Sciatic nerve (tissue), 2 donors: ENCODE measurements at regions not wholly inside any gene's neighbourhood (a gene's known extent, or its start where the extent isn't known, plus 50 kb on each side); places are given as distances from the start of the nearest gene placed in this dataset.

Source experiments
- ATAC-seq: fragments of 200-7000 bp; cut with Tn5 transposase; one replicate; pipeline ENCODE4 v1.9.1; 2020; ENCODE audit warnings: mild to moderate bottlenecking, moderate library complexity
- DNase-seq: peaks from one replicate; pipeline ENCODE4 v3.0.0-alpha.2; 2020; ENCODE audit warnings: low spot score
- intact Hi-C: fragments of 100-400 bp; cut with DNase I; formaldehyde crosslinking; loops from one replicate; pipeline ENCODE4 v1.14.2; 2022
- donor health status: DM: no; HTN: no; CAD: no.
- donor health status: DM: no; HTN: no; CAD: no.

DNA sequence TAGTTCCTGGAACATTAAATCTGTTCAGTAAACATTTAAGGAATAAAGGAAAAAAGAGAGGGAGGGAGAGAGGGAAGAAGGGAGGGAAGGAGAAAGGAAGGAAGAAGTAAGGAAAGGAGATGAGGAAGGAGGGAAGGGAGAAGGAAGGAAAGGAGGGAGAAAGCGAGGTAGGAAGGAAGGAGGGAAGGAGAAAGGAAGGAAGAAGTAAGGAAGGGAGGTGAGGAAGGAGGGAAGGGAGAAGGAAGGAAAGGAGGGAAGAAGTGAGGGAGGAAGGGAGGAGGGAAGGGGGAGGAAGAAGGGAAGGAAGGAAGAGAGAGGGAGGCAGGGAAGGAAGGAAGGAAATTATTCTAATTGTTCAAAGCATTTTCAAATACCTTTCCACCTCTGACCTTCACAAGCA lies 77.2 kb upstream of the JUN start:
- ATAC-seq: no peak
- no peak for DNase-seq
- intact Hi-C loops: no loop called here

DNA sequence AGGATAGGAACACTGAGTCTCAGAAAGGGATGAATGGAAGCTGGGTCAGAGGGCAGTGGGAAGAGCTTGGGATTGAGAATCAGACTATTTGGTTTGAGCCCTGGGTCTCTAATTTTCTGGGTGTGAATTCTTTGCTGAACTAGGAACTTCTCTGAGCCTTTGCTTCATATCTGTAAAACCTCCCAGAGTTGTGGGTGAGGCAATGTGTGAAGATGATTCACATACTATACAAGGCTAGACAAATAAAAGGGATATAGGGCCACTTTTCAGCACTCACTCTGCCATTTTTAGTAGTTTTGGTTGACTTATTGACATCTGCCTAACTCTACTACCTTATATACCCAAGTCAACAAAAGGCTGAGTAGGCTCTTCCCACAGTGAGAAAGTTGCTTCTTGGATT lies 77.7 kb upstream of the JUN start:
- DNase-seq (no peak), ATAC-seq (no peak)
- intact Hi-C loops: no loop called here

DNA sequence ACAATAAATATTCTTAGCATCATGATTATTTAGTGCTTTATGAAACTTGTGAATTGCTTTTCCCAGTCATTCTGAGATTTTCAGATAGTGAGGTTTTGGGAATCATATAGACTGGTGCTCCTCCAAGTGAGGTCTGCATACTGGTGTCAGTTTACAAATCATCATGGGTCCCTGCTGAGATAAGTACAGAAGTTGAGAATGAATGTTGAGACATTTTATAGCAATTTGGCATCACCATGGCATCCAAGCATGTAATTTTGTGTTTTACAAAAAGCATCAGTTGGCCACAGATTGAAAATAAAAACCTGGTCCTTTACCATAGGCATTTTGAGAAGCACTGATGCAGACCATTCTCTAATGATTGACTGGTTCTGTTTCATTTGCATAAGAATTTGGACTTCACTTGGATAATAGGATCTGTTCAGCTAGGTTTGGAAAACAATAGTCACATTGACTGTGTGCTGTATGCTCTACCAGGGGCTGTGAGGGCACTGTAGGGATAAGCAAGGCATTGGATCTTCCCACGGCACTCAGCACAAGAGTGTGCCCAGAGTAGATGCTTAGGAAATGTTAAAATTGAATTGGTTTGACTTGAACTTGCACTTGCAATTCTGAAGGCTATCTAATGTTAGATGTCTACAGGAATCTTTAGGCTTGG lies 79.0 kb upstream of the JUN start:
- intact Hi-C loops: no loop called here
- no peak for ATAC-seq
- no peak for DNase-seq

DNA sequence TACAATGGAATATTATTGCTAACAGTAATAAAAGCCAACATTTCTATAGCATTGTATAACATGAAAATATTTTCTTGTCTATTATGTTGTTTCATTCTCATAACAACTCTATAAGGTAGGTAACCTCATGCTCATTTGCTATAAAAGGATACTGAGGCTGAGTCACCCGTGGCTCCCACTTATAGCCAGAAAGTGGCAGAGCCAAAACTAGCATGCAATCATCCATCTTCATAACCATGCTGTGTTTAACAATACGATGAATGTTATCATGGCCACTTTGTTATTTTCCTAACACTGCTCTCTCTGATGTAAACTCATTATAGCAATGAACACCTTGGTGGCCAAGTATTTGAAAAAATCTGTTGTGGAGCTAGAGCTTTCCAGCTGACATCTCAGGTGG lies 80.8 kb upstream of the JUN start:
- ATAC-seq (no peak), DNase-seq (no peak)
- intact Hi-C loops: no loop called here

DNA sequence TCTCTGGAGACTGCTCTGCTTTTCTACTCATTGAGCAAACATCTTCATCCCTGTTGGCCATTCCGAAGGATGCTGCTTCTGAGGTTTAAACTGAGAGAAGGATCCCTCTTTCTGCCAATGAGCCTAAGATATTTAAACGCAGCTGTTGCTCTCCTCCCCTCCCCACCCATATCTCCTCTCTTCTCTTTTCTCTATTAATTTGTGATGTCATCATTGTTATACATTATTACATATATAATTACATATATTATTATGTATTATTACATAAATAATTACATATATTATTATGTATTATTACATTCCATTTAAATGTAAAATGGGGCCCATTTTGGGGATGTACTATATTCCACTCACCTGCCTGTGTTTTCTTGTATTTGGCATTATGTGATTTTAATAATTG lies 82.7 kb upstream of the JUN start:
- intact Hi-C loops: no loop called here
- DNase-seq (no peak), ATAC-seq (no peak)

DNA sequence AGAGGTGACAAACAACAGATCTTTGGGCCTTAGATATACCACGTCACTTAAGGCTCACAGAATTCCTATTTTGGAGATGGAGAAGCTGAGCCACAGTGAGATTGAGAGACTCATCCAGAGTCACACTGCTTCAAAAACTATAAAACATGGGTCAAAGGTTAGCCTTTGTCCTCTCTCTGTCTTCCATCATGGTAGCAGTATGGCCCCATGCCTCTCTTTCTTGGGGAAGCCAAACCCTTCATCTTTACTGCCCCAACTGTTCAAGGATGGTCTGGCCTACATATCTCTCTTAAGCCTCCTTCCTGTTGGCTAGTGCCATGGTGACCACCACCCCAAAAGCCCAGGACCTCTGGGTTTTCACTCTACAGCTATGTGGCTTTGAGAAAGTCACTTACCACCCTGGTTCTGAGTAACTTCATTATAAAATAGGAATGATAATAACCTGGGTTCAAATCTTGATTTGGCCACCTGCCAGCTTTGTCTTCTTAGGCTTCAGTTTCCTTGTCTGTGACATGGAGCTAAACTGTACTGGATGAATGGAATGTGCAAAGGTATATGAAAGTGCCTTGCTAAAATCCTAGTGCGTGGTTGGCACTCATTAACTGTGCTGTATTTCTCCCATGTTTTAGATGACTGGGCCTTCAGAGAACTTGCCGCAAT lies 85.9 kb upstream of the JUN start:
- ATAC-seq: no peak
- intact Hi-C loops: no loop called here
- DNase-seq: no peak

DNA sequence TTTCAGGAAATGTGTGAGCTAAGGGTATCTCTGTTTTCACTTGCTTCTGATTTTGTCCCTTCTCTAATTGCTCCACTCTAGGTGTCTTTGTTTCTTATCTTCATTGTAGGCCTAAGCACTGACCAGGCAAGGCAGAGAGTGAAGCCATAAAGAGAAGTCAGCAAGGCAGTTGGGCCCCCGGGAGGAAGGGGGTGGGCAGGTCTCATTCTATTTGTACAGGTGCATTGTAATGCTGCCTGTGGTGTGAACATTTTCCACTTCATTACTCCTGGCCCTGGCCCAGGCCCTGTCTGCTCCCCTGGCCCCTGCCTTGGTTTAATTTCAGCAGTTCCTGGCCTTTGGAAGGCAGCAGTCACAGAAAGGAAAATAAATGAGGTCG lies 86.4 kb upstream of the JUN start:
- peak; percentile 21 for ATAC-seq
- intact Hi-C loops: no loop called here
- no peak for DNase-seq

DNA sequence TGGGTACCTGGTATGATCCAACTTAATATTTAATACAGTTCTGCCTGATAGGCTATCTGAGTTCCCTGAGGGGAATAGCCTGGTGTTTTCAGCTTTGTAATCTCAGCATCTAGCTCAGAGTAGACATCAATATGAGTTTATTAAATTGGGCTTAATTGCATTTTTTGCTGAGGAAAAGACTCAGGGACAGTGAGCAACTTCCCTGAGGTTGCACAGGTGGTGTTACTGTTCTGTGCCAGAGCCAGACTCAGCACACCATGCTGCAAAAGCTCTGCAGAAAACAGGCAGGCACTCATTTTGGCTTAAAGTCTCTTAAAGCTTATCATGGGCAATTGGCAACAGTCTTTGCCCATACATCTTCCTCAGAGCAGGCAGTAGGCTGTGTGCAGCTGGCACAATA lies 90.5 kb upstream of the JUN start:
- DNase-seq (no peak), ATAC-seq (peak; percentile 5)
- intact Hi-C loops: no loop called here

DNA sequence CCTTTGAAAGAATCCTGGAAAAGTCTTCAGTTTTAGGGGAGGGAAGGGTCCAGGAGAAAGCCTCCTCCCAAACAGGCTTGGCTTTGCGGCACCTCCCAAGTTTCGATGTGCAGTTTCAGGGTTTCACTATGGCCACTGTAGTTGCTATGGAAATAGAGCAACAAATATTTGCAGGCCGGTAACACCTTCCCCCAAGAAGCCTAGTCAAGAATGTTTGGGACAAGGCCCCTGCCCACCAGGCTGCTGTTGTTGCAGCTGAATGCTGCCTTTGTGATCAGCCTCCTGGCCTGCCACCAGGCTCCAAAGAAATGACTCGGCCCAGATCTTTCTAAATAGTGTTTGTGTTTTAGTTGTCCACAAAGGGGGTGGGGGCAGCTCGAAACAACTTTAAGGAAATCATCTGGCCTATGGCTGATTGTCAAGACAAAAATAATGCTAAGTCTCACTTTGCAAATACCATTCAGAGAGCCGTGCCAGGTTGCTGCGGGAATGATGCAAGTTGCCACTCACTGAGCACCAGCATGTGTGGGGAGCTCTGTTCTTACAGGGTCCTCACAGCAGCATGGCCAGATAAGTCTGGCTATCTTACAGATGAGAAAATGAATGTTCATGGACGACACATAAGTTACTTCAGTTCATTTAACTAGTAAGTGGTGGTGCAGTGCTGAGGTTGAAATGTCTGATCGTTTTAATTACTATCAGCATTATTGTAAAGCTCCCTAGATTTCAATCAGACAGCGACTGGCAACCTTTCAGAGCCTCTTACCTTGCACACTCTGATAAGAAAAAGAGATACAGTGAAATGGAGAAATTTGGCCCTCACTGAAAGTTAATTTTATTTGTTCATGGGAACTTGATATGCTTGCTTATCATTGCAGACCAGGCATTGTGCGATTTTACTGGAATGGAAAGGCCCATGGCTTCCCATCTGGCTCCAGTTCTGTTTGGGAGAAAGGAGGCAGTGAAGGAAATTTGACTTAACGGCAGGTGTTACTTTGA lies 91.2 kb upstream of the JUN start:
- ATAC-seq (peak; percentile 91), DNase-seq (peak; percentile 76)
- intact Hi-C loops: no loop called here

DNA sequence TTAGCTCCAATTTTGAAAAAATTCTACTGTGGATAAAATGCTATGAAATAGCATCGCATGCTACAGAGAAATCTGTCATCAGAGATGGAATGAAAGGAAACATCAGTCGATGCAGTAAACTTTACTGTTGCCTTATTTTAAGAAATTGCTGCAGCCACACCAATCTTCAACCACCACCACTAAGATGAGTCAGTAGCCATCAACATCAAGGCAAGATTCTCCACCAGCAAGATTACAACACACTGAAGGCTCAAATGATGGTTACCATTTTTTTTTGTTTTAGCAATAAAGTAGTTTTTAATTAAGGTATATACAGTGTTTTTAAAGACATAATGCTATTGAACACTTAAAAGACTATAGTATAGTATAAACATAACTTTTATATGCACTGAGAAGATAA lies 95.6 kb upstream of the JUN start:
- DNase-seq (no peak), ATAC-seq (no peak)
- intact Hi-C loops: no loop called here

DNA sequence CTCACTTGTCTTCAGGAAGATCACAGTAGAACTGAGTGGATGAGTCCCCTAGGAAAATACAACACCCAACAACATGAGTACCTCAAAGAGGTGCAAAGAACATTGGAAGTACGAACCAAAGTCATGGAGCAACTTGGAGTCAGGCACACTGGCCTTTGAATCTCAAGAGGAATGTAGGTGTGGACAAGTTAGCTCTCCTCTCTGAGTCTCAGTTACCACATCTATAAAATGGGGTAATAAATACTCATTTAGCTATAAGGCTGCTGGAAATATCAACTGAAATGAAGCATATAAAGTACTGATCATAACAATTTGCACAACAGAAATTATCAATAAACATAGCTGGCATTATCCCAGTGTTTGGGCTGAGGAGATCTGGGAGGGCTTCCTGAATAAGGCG lies 96.7 kb upstream of the JUN start:
- intact Hi-C loops: no loop called here
- ATAC-seq (no peak), DNase-seq (no peak)

DNA sequence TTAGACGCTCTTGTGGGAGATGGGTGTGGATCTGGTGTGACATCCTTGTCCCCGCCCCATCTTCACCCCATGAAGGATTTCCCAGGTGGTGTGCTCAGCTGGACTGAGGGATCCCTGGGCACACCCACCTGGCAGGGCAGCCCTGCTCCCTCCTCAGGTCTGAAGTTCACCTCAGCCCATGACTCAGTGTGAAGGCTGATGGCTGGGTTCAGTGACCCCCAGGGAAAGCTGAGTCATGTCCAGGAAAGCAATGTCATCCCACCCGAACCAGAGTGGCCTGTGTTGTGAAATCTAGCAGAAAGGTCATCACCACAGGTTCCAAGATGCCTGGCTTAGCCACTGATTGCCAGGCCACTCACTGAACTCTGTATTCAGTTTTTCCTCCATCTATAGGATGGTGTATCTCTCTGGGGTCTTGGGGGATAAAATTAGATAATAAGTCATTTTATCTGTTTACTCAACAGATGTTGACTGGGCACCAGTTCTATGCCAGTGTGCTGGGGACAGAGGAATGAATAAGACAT lies 97.7 kb upstream of the JUN start:
- no peak for DNase-seq
- intact Hi-C loops: no loop called here
- ATAC-seq: peak; percentile 74

DNA sequence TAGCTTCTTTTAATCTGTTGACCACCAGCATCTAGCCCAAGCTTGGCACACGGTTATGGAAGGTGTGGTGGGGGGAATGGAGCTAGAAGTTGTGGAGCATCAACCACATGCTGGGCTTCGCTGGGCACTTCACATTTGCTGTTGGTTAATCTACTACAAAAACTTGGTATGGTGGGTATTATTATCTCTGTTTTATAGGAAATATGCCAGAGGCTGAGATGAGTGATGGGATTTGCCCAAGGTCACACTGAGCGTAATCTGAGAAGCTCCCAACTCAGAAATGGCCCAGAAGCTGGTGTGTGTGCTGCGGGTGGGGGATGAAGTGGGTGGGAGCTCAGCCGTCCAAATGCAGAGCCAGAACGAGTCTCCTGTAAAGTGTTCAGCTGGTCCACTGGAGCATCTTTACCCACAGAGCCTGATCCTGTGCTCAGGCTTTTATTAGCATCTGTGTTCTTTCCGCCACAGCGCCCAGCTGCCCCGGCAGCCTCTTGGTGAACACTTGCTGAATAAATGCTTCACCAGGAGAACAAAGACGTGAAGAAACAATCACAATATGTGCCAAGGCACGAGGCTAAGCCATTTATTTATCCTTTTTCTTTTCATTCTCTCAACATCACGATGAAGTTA lies 98.6 kb upstream of the JUN start:
- DNase-seq (no peak), ATAC-seq (no peak)
- intact Hi-C loops: no loop called here

DNA sequence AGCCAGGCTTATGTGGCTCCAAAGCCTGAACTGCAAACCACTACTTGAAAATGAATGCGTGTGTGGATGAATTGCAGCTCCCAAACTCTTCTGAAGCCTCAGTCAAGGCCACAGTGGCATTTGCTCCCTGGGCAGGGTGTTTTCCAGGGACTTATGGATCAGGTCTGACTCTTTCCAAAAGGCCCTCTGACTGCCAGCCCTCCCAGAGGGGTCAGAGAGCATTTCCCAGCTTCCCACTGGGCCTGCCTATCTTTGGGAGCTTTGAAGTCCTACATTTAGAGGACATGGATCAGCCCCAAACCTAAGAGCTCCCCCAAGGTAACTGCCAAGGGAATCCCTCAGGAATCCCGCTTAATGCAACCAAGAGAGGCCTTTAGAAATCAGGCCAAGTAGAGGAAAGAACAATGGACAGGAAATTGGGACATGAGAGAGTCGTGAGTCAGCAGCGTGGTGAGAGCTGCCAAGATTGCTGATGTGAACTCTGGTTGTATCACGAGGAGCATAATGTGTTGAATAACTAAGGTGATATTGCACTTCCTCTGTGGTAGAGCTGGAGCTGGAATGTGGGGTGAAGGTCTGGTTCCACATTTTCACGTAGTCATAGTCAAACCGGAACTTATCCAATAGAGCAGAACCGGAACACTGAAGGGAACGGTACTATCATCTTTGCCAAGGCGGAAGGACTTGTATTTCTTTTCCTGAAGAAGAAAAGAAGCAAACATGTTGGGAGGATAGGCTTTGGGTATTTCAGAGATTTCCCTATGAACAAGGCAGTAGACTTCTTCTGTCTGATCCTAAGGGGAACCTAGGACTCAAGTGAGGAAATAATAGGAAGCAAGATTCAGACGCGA lies 99.4 kb upstream of the JUN start:
- ATAC-seq (peak; percentile 36), DNase-seq (peak; percentile 78)
- intact Hi-C loops: no loop called here

DNA sequence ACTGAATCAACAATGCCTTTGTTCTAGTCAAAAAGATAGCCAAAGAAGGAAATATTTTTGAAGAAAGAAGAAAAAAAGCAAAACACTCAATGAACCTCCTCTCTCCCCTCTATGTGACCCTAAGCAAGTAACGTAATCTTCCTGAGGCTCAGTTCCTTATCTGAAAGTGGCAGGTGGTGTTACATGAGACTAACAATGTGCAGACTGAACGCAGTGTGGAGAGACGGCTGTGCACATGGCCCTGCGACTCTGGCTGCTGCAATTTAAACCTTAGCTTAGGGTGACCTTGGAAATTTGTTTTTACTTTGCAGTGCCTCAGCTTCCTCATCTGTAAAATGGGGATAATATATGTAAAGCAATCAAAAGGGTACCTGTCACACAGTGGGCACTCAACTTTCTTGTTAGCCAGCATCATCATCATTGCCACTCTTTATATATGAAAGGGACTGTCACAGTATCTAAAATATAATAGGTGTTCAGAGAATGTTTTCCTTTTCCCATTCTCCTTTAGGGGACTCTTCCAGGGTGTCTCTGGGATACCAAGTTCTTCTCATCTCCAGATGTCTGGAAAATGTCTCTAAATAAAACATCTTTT lies 100.1 kb upstream of the JUN start:
- ATAC-seq: no peak
- no peak for DNase-seq
- intact Hi-C loops: no loop called here

DNA sequence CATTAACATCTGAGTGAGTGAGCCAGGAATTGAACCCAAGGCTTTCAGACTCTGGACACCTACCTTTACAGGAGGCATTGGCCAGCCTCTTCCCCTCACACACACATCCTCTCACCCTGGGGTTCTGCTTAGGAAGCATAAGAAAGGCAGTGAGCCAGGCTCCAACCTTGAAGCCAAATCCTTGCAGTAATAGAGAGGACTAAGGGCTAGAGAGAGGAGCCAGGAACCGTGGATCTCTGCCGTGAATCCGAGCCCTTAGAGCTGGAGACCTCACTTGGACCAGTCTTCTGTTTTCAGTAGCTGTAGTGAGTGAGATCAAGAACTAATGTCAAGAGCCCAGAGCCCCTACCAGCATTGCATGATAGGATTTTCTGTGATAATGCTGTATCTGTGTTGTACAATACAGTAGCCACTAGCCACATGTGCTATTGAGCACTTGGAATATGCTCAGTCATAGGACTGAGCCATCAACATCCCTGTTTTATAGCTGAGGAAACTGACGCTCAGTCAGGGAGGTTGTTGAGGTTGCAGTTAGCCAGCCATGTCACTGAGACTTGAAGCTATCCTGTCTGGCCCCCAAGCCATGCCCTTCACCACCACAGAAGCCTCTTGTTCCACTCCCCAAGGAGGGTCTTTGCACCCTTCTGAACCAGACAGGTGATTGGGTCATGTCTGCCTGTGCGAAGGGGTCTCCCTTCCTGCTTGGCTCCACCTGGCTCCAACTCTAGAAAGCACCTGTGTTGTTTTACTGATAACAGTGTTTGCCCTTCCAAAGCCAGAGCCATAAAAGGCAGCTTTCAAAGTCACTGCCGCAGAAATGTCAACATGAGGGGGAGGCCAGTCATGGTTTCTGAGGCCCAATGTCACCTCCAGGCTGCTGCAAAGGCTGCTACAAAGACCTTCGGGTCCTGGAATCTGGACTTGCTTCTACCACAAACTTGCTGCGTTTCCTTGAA lies 101.1 kb upstream of the JUN start:
- peak; percentile 42 for ATAC-seq
- intact Hi-C loops: no loop called here
- DNase-seq: peak; percentile 77

DNA sequence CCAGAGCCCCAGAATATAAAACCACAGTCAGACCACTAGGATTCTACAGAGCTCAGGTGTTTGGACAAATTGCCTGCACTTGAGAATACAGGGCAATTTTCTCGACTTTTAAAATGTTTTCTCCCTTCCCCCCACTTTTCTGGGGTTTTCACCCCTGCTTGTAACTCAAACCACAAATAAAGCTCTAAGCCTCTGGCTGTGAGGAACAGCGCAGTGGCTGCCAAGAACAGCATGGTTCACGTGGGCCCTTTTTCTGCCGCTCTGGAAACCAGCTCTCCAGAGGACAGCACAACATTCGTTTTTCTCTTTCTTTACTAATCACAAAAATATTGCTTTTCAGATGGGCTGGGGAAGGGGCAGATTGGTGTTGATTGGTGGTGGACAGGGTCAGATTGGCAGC lies 102.2 kb upstream of the JUN start:
- intact Hi-C loops: no loop called here
- DNase-seq (peak; percentile 79), ATAC-seq (peak; percentile 79)
